GM23338 (cell line): ENCODE measurements at regions not wholly inside any gene's neighbourhood (a gene's known extent, or its start where the extent isn't known, plus 50 kb on each side); places are given as distances from the start of the nearest gene placed in this dataset.
A peak's percentile ranks its signal among the peaks of the same experiment; 100 is the strongest.

Experiments
- ATAC-seq: fragments of 200-7000 bp; cut with Tn5 transposase; 3 replicates; pipeline ENCODE4 v1.9.1; 2020
- DNase-seq: peaks from one replicate; pipeline ENCODE4 v3.0.0-alpha.2; 2015; ENCODE audit warnings: low spot score
- H2AFZ ChIP-seq: fragments of 200-600 bp; sonication (generic); 2 replicates; pipeline ENCODE4 v1.8.0; 2016; ENCODE audit warnings: antibody characterized with exemption, mild to moderate bottlenecking, moderate library complexity
- H3F3A ChIP-seq: fragments of 200-600 bp; sonication (generic); replicated peaks from 2 replicates; pipeline ENCODE4 v1.8.0; 2017; ENCODE audit warnings: antibody characterized with exemption, mixed run types, low read depth
- H3K27ac ChIP-seq: fragments of 200-600 bp; sonication (generic); 2 replicates; pipeline ENCODE4 v1.6.1; 2016; ENCODE audit warnings: low read depth
- H3K27me3 ChIP-seq: fragments of 200-600 bp; sonication (generic); 2 replicates; pipeline ENCODE4 v1.8.0; 2016; ENCODE audit warnings: mild to moderate bottlenecking, mixed run types, moderate library complexity; ENCODE audit not compliant: insufficient read depth
- H3K36me3 ChIP-seq: fragments of 200-600 bp; sonication (generic); 2 replicates; pipeline ENCODE4 v1.8.0; 2016; ENCODE audit warnings: mild to moderate bottlenecking; ENCODE audit not compliant: insufficient read depth
- H3K4me1 ChIP-seq: fragments of 200-600 bp; sonication (generic); 2 replicates; pipeline ENCODE4 v1.8.0; 2016; ENCODE audit warnings: mild to moderate bottlenecking, moderate library complexity; ENCODE audit not compliant: insufficient read depth
- H3K4me2 ChIP-seq: fragments of 200-600 bp; sonication (generic); 2 replicates; pipeline ENCODE4 v1.7.1; 2017; ENCODE audit warnings: mixed run types
- H3K4me3 ChIP-seq: fragments of 200-600 bp; sonication (generic); 2 replicates; pipeline ENCODE4 v1.6.1; 2016; ENCODE audit warnings: mixed run types
- H3K79me2 ChIP-seq: fragments of 200-600 bp; sonication (generic); replicated peaks from 2 replicates; pipeline ENCODE4 v1.8.0; 2017; ENCODE audit warnings: mild to moderate bottlenecking; ENCODE audit not compliant: insufficient read depth
- H3K9me2 ChIP-seq: fragments of 200-600 bp; sonication (generic); 2 replicates; pipeline ENCODE4 v1.8.0; 2017; ENCODE audit not compliant: insufficient read depth
- H4K20me1 ChIP-seq: fragments of 200-600 bp; sonication (generic); replicated peaks from 2 replicates; pipeline ENCODE4 v1.8.0; 2017; ENCODE audit warnings: mild to moderate bottlenecking; ENCODE audit not compliant: insufficient read depth
- H3K27ac Mint-ChIP-seq: 2 replicates; pipeline ENCODE4 v1.8.0; 2020; ENCODE audit warnings: inconsistent platforms, mild to moderate bottlenecking, moderate library complexity, mixed read lengths
- H3K27me3 Mint-ChIP-seq: 3 replicates; pipeline ENCODE4 v1.8.0; 2022; ENCODE audit warnings: low read depth, mild to moderate bottlenecking, moderate library complexity, mixed read lengths, inconsistent platforms; ENCODE audit not compliant: insufficient read depth, poor library complexity
- H3K36me3 Mint-ChIP-seq: 3 replicates; pipeline ENCODE4 v1.8.0; 2021; ENCODE audit warnings: low read depth, mild to moderate bottlenecking, inconsistent platforms, moderate library complexity, mixed read lengths
- H3K4me1 Mint-ChIP-seq: 3 replicates; pipeline ENCODE4 v1.8.0; 2020; ENCODE audit warnings: mild to moderate bottlenecking, inconsistent platforms, mixed read lengths
- H3K4me3 Mint-ChIP-seq: 3 replicates; pipeline ENCODE4 v1.8.0; 2021; ENCODE audit warnings: moderate library complexity, mild to moderate bottlenecking, inconsistent platforms, mixed read lengths
- H3K9me3 Mint-ChIP-seq: 3 replicates; pipeline ENCODE4 v1.8.0; 2020; ENCODE audit warnings: moderate library complexity, mild to moderate bottlenecking, inconsistent platforms, mixed read lengths
- CREB1 ChIP-seq: fragments of 250-450 bp; sonication (Bioruptor Pico); IDR thresholded peaks from 2 replicates; pipeline ENCODE4 v1.5.0; 2020; ENCODE audit warnings: low read depth, mild to moderate bottlenecking, moderate library complexity
- EZH2phosphoT487 ChIP-seq: fragments of 200-600 bp; sonication (generic); IDR thresholded peaks from one replicate; pipeline ENCODE4 v1.8.1; 2018; ENCODE audit warnings: antibody characterized with exemption; ENCODE audit not compliant: unreplicated experiment
- JUNB ChIP-seq: IDR thresholded peaks from one replicate; pipeline ENCODE4 v1.6.1; 2016; ENCODE audit warnings: antibody characterized with exemption; ENCODE audit not compliant: unreplicated experiment
- NANOG ChIP-seq: IDR thresholded peaks from 2 replicates; pipeline ENCODE4 v1.6.1; 2016; ENCODE audit warnings: antibody characterized with exemption, borderline replicate concordance
- ZNF114 ChIP-seq: fragments of 250-450 bp; sonication (Bioruptor Pico); IDR thresholded peaks from 2 replicates; pipeline ENCODE4 v1.5.0; 2020; ENCODE audit warnings: mild to moderate bottlenecking, moderate library complexity
- ZNF331 ChIP-seq: fragments of 250-450 bp; sonication (Bioruptor Pico); IDR thresholded peaks from 2 replicates; pipeline ENCODE4 v1.5.0; 2020; ENCODE audit warnings: low read depth, mild to moderate bottlenecking, moderate library complexity
- TF ChIP-seq, protein P1 (sequence below): IDR thresholded peaks from 2 replicates; pipeline ENCODE4 v1.6.1; 2016; ENCODE audit warnings: antibody characterized with exemption
- TF ChIP-seq, protein P2 (sequence below): IDR thresholded peaks from one replicate; pipeline ENCODE4 v1.6.1; 2018; ENCODE audit warnings: antibody characterized with exemption; ENCODE audit not compliant: unreplicated experiment
- TF ChIP-seq, protein P3 (sequence below): fragments of 250-450 bp; sonication (Bioruptor Pico); IDR thresholded peaks from 2 replicates; pipeline ENCODE4 v1.5.0; 2020; ENCODE audit warnings: mild to moderate bottlenecking, moderate library complexity

DNA sequence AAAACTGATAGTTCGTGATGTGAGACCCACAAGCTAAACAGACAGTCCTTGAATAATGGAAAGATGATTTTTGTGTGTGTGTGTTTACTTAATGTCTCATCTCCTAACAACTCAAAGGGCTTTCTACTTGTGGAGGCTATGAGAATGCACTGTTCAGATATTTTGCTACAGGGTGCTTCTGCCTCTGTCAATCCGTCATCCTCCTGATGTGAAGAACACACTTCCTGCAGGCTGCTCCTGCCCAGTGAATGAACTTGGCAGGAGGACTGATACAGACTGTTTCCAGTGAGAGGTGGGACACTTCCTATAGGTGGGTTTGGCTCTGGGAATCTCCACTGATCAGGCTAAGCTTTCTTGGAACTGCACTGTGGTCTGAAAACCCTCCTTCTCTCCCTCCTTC is 168.4 kb upstream of the STARD13 start:
- ATAC-seq = no peak
- H3K27me3 Mint-ChIP-seq = peaks cover 3% of the 10 kb centered on the region
- no peaks in the 10 kb centered on the region for H4K20me1 ChIP-seq
- H3K36me3 Mint-ChIP-seq = no peaks in the 10 kb centered on the region
- no peak for DNase-seq
- no peaks in the 10 kb centered on the region for H3F3A ChIP-seq
- no peaks in the 10 kb centered on the region for H3K79me2 ChIP-seq
- no peak overlapping the region for H3K4me3 ChIP-seq
- peak overlapping the region; percentile 29; the same call in 1 of the 2 replicates for H2AFZ ChIP-seq
- H3K4me2 ChIP-seq = no peak overlapping the region
- H3K9me3 Mint-ChIP-seq = no peaks in the 10 kb centered on the region; the same call in 2 of the 3 replicates
- no peak overlapping the region for H3K4me3 Mint-ChIP-seq
- no peak overlapping the region for H3K27ac ChIP-seq
- H3K4me1 Mint-ChIP-seq = no peaks in the 10 kb centered on the region
- H3K36me3 ChIP-seq = no peaks in the 10 kb centered on the region
- no peak overlapping the region for H3K27ac Mint-ChIP-seq
- H3K27me3 ChIP-seq = no peaks in the 10 kb centered on the region
- no peak for TF ChIP-seq JUNB
- no peaks in the 10 kb centered on the region for H3K4me1 ChIP-seq
- H3K9me2 ChIP-seq = no peaks in the 10 kb centered on the region

DNA sequence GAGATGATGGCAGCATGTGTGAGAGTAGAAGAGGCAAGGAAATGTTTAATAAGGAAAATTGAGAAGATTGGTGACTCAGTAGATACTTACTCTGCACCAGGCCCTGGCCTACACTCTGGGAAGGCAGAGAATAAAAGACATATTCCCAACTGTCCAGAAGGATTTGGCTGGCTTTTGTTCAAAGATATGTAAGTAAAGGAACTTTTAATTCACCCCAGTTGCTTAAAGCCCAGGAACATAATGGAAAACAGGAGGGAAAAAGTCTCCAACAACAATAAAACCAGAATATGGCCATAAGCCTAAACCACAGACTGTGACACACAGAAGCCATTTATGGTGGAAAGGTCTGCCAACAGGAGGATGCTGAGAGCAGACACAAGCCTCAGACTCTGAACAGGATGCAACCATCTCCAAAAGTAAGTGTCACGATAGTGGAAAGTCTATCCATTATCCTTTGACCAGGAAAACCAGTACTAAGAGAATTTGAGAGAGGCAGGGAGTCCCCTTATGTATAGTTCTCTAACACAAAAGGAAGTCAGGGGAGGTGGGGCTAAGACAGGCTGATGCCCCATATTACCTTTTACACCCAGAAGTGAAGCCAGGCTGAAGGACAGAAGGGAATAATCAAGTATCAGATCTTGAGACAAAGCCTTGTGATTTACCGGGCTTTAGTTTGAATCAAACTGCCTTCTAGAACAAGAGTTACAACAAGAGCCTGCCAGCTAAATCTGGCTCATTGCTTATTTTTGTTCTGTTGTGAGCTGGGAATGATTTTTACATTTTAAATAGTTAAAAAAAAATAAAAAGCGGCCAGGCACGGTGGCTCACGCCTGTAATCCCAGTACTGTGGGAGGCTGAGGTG is 169.5 kb upstream of the STARD13 start:
- no peak overlapping the region for H3K27ac Mint-ChIP-seq
- TF ChIP-seq EZH2phosphoT487 (no peak), NANOG (no peak), CREB1 (CRISPR knock-in tag) (no peak), ZNF331 (CRISPR knock-in tag) (no peak), ZNF114 (CRISPR knock-in tag) (no peak)
- TF ChIP-seq, protein P1, sequence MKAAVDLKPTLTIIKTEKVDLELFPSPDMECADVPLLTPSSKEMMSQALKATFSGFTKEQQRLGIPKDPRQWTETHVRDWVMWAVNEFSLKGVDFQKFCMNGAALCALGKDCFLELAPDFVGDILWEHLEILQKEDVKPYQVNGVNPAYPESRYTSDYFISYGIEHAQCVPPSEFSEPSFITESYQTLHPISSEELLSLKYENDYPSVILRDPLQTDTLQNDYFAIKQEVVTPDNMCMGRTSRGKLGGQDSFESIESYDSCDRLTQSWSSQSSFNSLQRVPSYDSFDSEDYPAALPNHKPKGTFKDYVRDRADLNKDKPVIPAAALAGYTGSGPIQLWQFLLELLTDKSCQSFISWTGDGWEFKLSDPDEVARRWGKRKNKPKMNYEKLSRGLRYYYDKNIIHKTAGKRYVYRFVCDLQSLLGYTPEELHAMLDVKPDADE = no peak
- TF ChIP-seq, protein P2, sequence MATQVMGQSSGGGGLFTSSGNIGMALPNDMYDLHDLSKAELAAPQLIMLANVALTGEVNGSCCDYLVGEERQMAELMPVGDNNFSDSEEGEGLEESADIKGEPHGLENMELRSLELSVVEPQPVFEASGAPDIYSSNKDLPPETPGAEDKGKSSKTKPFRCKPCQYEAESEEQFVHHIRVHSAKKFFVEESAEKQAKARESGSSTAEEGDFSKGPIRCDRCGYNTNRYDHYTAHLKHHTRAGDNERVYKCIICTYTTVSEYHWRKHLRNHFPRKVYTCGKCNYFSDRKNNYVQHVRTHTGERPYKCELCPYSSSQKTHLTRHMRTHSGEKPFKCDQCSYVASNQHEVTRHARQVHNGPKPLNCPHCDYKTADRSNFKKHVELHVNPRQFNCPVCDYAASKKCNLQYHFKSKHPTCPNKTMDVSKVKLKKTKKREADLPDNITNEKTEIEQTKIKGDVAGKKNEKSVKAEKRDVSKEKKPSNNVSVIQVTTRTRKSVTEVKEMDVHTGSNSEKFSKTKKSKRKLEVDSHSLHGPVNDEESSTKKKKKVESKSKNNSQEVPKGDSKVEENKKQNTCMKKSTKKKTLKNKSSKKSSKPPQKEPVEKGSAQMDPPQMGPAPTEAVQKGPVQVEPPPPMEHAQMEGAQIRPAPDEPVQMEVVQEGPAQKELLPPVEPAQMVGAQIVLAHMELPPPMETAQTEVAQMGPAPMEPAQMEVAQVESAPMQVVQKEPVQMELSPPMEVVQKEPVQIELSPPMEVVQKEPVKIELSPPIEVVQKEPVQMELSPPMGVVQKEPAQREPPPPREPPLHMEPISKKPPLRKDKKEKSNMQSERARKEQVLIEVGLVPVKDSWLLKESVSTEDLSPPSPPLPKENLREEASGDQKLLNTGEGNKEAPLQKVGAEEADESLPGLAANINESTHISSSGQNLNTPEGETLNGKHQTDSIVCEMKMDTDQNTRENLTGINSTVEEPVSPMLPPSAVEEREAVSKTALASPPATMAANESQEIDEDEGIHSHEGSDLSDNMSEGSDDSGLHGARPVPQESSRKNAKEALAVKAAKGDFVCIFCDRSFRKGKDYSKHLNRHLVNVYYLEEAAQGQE = no peak
- TF ChIP-seq, protein P3, sequence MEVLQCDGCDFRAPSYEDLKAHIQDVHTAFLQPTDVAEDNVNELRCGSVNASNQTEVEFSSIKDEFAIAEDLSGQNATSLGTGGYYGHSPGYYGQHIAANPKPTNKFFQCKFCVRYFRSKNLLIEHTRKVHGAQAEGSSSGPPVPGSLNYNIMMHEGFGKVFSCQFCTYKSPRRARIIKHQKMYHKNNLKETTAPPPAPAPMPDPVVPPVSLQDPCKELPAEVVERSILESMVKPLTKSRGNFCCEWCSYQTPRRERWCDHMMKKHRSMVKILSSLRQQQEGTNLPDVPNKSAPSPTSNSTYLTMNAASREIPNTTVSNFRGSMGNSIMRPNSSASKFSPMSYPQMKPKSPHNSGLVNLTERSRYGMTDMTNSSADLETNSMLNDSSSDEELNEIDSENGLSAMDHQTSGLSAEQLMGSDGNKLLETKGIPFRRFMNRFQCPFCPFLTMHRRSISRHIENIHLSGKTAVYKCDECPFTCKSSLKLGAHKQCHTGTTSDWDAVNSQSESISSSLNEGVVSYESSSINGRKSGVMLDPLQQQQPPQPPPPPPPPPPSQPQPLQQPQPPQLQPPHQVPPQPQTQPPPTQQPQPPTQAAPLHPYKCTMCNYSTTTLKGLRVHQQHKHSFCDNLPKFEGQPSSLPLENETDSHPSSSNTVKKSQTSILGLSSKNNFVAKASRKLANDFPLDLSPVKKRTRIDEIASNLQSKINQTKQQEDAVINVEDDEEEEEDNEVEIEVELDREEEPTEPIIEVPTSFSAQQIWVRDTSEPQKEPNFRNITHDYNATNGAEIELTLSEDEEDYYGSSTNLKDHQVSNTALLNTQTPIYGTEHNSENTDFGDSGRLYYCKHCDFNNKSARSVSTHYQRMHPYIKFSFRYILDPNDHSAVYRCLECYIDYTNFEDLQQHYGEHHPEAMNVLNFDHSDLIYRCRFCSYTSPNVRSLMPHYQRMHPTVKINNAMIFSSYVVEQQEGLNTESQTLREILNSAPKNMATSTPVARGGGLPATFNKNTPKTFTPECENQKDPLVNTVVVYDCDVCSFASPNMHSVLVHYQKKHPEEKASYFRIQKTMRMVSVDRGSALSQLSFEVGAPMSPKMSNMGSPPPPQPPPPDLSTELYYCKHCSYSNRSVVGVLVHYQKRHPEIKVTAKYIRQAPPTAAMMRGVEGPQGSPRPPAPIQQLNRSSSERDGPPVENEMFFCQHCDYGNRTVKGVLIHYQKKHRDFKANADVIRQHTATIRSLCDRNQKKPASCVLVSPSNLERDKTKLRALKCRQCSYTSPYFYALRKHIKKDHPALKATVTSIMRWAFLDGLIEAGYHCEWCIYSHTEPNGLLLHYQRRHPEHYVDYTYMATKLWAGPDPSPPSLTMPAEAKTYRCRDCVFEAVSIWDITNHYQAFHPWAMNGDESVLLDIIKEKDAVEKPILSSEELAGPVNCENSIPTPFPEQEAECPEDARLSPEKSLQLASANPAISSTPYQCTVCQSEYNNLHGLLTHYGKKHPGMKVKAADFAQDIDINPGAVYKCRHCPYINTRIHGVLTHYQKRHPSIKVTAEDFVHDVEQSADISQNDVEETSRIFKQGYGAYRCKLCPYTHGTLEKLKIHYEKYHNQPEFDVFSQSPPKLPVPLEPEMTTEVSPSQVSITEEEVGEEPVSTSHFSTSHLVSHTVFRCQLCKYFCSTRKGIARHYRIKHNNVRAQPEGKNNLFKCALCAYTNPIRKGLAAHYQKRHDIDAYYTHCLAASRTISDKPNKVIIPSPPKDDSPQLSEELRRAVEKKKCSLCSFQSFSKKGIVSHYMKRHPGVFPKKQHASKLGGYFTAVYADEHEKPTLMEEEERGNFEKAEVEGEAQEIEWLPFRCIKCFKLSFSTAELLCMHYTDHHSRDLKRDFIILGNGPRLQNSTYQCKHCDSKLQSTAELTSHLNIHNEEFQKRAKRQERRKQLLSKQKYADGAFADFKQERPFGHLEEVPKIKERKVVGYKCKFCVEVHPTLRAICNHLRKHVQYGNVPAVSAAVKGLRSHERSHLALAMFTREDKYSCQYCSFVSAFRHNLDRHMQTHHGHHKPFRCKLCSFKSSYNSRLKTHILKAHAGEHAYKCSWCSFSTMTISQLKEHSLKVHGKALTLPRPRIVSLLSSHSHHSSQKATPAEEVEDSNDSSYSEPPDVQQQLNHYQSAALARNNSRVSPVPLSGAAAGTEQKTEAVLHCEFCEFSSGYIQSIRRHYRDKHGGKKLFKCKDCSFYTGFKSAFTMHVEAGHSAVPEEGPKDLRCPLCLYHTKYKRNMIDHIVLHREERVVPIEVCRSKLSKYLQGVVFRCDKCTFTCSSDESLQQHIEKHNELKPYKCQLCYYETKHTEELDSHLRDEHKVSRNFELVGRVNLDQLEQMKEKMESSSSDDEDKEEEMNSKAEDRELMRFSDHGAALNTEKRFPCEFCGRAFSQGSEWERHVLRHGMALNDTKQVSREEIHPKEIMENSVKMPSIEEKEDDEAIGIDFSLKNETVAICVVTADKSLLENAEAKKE (CRISPR knock-in tag) = no peak

More for the DNA sequence above, 169.5 kb upstream of the STARD13 start:
- Histone ChIP-seq H3K27me3 (no peaks in the 10 kb centered on the region), H3K79me2 (no peaks in the 10 kb centered on the region), H3K4me1 (no peaks in the 10 kb centered on the region), H3K9me2 (no peaks in the 10 kb centered on the region), H3K27ac (no peak overlapping the region), H3F3A (no peaks in the 10 kb centered on the region), H3K4me3 (no peak overlapping the region), H3K36me3 (no peaks in the 10 kb centered on the region), H4K20me1 (no peaks in the 10 kb centered on the region), H3K4me2 (no peak overlapping the region), H2AFZ (peak overlapping the region; percentile 61; the same call in 1 of the 2 replicates)
- peaks cover 3% of the 10 kb centered on the region for H3K27me3 Mint-ChIP-seq
- no peaks in the 10 kb centered on the region; the same call in 2 of the 3 replicates for H3K36me3 Mint-ChIP-seq
- no peak overlapping the region for H3K4me3 Mint-ChIP-seq
- no peak for ATAC-seq
- peaks cover 3% of the 10 kb centered on the region; the same call in 2 of the 3 replicates for H3K9me3 Mint-ChIP-seq
- DNase-seq = no peak
- H3K4me1 Mint-ChIP-seq = no peaks in the 10 kb centered on the region
